ENCODE measurements at regions not wholly inside any gene's neighbourhood (a gene's known extent, or its start where the extent isn't known, plus 50 kb on each side); places are given as distances from the start of the nearest gene placed in this dataset.

DNA sequence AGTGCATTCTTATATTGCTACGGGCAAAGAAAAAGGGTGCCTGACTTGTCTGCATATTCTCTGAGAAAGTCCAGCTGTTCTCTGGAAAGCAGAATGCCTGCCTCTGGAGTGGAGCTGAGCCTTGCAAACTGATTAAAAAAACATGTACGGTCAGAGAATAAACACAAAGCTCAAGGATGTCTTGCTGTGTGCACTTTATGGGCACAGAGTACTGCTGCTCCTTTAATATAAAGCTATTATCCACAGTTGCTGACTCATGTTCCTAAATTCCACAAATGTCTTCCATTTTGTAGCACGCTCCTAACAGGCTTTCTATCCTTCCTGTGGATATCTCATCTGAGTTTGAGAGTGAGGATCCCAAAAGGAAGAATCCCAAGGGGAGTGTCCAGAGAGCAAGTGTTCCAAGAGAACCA lies 229.0 kb downstream of the MREG start:
- TF ChIP-seq POLR2AphosphoS5 (IDR thresholded peaks at IDR 0.05; ENCODE audit: control insufficient read depth, insufficient read depth, low read depth, low read length) (no peak), ETS1 (conservative IDR thresholded peaks at IDR 0.05; ENCODE audit: control insufficient read depth, low read depth, low read length) (no peak), HNRNPH1 (optimal IDR thresholded peaks at IDR 0.05; ENCODE audit: low read depth, low read length) (no peak), CHD1 (IDR thresholded peaks at IDR 0.05; ENCODE audit: low read length) (no peak), GTF2F1 (IDR thresholded peaks at IDR 0.05; ENCODE audit: low read depth, low read length) (no peak), SMAD1 (IDR thresholded peaks at IDR 0.05; ENCODE audit: low read depth, low read length, partially characterized antibody) (no peak), RAD51 (IDR thresholded peaks at IDR 0.05; ENCODE audit: borderline replicate concordance, low read depth) (no peak), RAD21 (CRISPR knock-in tag; conservative IDR thresholded peaks at IDR 0.05 in 1 of 2, IDR thresholded peaks at IDR 0.05 in 1 of 2) (no peak), ZNF197 (CRISPR knock-in tag; IDR thresholded peaks at IDR 0.05; ENCODE audit: low read depth) (no peak), NR2C2 (CRISPR knock-in tag; IDR thresholded peaks at IDR 0.05) (no peak), NR2C2 (tag; IDR thresholded peaks at IDR 0.05) (no peak), POLR2A (conservative IDR thresholded peaks at IDR 0.05) (no peak), GABPA (tag; conservative IDR thresholded peaks at IDR 0.05; ENCODE audit: low read depth) (no peak)
- TF ChIP-seq, protein P1, sequence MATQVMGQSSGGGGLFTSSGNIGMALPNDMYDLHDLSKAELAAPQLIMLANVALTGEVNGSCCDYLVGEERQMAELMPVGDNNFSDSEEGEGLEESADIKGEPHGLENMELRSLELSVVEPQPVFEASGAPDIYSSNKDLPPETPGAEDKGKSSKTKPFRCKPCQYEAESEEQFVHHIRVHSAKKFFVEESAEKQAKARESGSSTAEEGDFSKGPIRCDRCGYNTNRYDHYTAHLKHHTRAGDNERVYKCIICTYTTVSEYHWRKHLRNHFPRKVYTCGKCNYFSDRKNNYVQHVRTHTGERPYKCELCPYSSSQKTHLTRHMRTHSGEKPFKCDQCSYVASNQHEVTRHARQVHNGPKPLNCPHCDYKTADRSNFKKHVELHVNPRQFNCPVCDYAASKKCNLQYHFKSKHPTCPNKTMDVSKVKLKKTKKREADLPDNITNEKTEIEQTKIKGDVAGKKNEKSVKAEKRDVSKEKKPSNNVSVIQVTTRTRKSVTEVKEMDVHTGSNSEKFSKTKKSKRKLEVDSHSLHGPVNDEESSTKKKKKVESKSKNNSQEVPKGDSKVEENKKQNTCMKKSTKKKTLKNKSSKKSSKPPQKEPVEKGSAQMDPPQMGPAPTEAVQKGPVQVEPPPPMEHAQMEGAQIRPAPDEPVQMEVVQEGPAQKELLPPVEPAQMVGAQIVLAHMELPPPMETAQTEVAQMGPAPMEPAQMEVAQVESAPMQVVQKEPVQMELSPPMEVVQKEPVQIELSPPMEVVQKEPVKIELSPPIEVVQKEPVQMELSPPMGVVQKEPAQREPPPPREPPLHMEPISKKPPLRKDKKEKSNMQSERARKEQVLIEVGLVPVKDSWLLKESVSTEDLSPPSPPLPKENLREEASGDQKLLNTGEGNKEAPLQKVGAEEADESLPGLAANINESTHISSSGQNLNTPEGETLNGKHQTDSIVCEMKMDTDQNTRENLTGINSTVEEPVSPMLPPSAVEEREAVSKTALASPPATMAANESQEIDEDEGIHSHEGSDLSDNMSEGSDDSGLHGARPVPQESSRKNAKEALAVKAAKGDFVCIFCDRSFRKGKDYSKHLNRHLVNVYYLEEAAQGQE (IDR thresholded peaks at IDR 0.05; ENCODE audit: borderline replicate concordance), result no peak
- TF ChIP-seq, protein P1 (CRISPR knock-in tag; IDR thresholded peaks at IDR 0.05; ENCODE audit: low read depth), result no peak
- TF ChIP-seq, protein P2, sequence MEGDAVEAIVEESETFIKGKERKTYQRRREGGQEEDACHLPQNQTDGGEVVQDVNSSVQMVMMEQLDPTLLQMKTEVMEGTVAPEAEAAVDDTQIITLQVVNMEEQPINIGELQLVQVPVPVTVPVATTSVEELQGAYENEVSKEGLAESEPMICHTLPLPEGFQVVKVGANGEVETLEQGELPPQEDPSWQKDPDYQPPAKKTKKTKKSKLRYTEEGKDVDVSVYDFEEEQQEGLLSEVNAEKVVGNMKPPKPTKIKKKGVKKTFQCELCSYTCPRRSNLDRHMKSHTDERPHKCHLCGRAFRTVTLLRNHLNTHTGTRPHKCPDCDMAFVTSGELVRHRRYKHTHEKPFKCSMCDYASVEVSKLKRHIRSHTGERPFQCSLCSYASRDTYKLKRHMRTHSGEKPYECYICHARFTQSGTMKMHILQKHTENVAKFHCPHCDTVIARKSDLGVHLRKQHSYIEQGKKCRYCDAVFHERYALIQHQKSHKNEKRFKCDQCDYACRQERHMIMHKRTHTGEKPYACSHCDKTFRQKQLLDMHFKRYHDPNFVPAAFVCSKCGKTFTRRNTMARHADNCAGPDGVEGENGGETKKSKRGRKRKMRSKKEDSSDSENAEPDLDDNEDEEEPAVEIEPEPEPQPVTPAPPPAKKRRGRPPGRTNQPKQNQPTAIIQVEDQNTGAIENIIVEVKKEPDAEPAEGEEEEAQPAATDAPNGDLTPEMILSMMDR (IDR thresholded peaks at IDR 0.05 in 2 of 3, conservative IDR thresholded peaks at IDR 0.05 in 1 of 3; ENCODE audit: insufficient read depth in 2 of 3, low read depth in 1 of 3, low read length in 3 of 3), result no peak
